ENCODE measurements at regions not wholly inside any gene's neighbourhood (a gene's known extent, or its start where the extent isn't known, plus 50 kb on each side); places are given as distances from the start of the nearest gene placed in this dataset.
A peak's percentile ranks its signal among the peaks of the same experiment; 100 is the strongest.

DNA sequence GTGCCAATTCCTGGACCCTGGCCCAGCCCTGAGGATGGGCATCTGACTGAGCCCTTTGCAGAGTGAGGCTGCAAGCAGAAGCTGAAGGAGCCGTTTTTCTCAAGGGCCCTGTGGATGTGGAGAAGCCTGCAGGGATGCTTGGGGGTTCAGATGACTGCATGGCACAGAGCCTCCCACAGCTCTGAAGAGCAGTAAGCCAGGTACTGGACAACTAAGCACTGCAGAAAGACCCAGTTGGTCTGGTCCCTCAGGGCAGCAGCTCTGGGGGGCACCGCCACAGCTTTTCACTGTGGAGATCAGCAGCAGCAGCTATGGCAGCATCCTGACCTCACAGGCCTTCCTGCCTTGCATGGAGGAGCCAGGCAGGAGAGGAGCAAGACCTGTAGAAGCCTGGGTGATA is 67.6 kb downstream of the CRYGS start:
- POLR2A ChIA-PET (ENCODE audit: low non-redundant PET): no interaction called here
- CTCF ChIA-PET: interaction anchor here (0.6 kb wide), 1 partner anchor 27 kb away, joined by 3 read pairs; no protein-coding TSS in a partner anchor
- TF ChIP-seq, protein P1, sequence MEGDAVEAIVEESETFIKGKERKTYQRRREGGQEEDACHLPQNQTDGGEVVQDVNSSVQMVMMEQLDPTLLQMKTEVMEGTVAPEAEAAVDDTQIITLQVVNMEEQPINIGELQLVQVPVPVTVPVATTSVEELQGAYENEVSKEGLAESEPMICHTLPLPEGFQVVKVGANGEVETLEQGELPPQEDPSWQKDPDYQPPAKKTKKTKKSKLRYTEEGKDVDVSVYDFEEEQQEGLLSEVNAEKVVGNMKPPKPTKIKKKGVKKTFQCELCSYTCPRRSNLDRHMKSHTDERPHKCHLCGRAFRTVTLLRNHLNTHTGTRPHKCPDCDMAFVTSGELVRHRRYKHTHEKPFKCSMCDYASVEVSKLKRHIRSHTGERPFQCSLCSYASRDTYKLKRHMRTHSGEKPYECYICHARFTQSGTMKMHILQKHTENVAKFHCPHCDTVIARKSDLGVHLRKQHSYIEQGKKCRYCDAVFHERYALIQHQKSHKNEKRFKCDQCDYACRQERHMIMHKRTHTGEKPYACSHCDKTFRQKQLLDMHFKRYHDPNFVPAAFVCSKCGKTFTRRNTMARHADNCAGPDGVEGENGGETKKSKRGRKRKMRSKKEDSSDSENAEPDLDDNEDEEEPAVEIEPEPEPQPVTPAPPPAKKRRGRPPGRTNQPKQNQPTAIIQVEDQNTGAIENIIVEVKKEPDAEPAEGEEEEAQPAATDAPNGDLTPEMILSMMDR (conservative IDR thresholded peaks at IDR 0.05; ENCODE audit: low read depth): no peak
- no peak for DNase-seq (ENCODE audit: low spot score)
- H3K27ac ChIP-seq: no peak overlapping the region

DNA sequence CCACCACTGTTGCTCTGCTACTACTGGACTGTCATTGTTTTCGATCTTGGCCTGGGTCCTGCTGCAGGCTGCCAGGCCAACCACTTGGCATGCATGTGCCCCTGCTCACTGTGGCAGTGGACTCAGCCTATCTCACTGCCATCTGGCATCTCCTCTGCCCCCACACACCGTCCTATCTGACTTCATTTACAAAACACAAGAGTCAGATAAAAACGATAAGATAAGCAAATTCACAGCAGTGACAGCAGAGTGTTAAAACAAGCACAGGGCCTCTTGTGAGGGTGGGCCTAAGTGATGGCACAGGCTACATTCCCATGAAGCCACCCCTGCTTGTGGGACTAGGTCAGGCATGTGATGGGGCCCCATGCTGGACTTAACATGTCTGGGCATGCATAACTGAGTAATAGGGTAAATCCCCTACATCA is 68.1 kb downstream of the CRYGS start:
- DNase-seq (ENCODE audit: low spot score): peak; percentile 17
- H3K27ac ChIP-seq: no peak overlapping the region
- TF ChIP-seq, protein P1 (conservative IDR thresholded peaks at IDR 0.05; ENCODE audit: low read depth): no peak
- CTCF ChIA-PET: interaction anchor here (0.6 kb wide), 1 partner anchor 26 kb away, joined by 3 read pairs; no protein-coding TSS in a partner anchor
- POLR2A ChIA-PET (ENCODE audit: low non-redundant PET): no interaction called here

DNA sequence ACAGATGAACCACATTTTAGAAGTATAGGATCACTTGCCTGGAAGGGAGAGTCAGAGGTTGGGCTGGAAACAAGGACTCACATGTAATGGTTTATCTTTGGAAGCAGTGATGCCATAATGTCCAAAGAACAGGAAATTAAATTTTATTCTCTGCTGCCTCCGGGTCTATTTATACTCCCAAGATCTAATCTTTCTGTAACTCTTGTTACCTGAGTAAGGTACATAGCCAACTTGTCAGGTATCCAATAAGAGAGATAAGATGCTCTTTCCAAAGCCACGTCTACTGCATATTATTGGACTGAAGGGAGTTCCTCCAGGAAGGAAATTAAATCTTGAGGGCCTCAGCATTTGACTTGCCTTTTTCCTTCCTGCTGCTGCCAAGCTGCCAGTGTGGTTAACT is 71.0 kb downstream of the CRYGS start:
- ChIA-PET CTCF (no interaction called here), POLR2A (ENCODE audit: low non-redundant PET) (no interaction called here)
- TF ChIP-seq, protein P1 (conservative IDR thresholded peaks at IDR 0.05; ENCODE audit: low read depth): no peak
- DNase-seq (ENCODE audit: low spot score): no peak
- no peak overlapping the region for H3K27ac ChIP-seq

DNA sequence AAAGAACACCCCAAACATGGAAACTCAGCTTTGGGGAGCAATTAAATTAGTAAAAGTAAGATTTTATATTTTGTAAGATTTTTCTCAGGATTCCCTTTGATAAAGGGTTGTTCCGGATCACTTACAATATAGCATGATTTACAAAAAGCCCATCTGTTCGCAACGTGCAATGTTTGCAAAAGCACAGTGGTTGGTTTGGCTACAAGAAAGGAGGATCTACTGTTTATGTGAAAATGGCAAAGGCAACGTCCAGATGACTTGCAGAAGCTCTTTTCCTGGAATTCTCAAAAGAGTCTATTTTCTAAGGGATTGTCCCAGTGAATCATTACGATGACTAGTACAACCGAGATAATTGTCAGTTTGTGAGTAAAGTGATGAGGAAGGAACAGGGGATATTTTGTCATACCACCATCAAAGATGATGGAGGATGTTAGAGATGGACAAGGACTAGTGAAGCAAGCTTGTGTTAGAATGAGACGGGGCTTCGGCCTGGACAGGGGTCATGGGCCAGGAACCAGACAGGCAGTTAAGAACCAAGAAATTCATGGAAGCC is 71.6 kb downstream of the CRYGS start:
- TF ChIP-seq, protein P1 (conservative IDR thresholded peaks at IDR 0.05; ENCODE audit: low read depth): no peak
- ChIA-PET CTCF (interaction anchor here (0.6 kb wide), 1 partner anchor 95 kb away, joined by 4 read pairs; no protein-coding TSS in a partner anchor), POLR2A (ENCODE audit: low non-redundant PET) (no interaction called here)
- no peak for DNase-seq (ENCODE audit: low spot score)
- H3K27ac ChIP-seq: no peak overlapping the region

DNA sequence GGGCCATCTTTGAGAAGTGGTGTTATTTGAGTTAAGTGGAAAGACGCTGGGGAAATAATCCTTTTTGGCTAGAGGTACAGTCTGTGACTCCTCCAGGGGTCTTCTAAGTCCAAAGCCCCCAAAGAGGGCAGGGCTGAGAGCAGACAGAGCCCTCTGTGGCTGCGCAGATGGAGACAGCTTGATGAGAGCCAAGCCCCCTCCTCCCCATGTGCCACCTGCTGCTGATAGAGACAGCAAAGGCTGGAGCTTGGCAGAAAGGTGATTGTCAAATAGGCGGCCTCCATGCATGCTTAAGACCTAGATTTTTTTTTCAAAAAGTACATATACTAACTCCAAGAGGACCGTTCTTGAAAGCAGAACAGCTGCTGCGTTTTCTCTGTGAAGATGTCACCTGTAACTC is 72.4 kb downstream of the CRYGS start:
- CTCF ChIA-PET: interaction anchor here (0.6 kb wide), 1 partner anchor 94 kb away, joined by 4 read pairs; no protein-coding TSS in a partner anchor
- POLR2A ChIA-PET (ENCODE audit: low non-redundant PET): no interaction called here
- no peak for DNase-seq (ENCODE audit: low spot score)
- no peak overlapping the region for H3K27ac ChIP-seq
- TF ChIP-seq, protein P1 (conservative IDR thresholded peaks at IDR 0.05; ENCODE audit: low read depth): no peak

DNA sequence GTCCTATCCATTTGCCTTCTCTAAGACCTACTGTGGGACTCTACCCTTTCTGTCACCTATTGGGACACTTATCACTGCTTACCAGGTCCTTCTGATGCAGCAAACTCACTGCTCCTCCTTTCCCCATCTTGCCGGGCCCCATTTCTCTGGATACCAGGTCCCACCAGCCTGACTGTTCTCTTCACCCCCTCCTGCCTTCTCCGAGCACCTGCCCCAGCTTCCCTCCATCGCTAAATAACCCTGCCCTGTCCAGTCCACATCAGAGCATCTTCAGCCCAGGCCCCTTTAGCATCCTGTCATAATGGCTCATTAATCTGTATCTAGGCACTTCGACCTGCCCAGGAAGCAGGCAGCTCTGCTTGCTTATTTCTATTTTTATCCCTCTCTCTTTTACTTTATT is 74.7 kb downstream of the CRYGS start:
- no peak for DNase-seq (ENCODE audit: low spot score)
- TF ChIP-seq, protein P1 (conservative IDR thresholded peaks at IDR 0.05; ENCODE audit: low read depth): no peak
- ChIA-PET CTCF (no interaction called here), POLR2A (ENCODE audit: low non-redundant PET) (no interaction called here)
- H3K27ac ChIP-seq: no peak overlapping the region

All from RWPE1 (cell line).